SW 1271 (cell line): ENCODE measurements at regions not wholly inside any gene's neighbourhood (a gene's known extent, or its start where the extent isn't known, plus 50 kb on each side); places are given as distances from the start of the nearest gene placed in this dataset.

Experiments
- DNase-seq, 2 experiments: peaks; one replicate each; lab custom pipeline; 2025; lab: John Stamatoyannopoulos, UW

- DNase-seq = no peak
Measured at GRCh38 chr1:228920831-228921230, 185.6 kb downstream of the RHOU start.

- DNase-seq = no peak
Measured at GRCh38 chr1:228921481-228921880, 186.2 kb downstream of the RHOU start.

- no peak for DNase-seq
Measured at GRCh38 chr1:228922722-228923376, 187.6 kb downstream of the RHOU start.

GRCh38 chr1:228923973-228924686 lies 188.9 kb downstream of the RHOU start:
- DNase-seq = no peak

- no peak for DNase-seq
Measured at GRCh38 chr1:228925691-228926090, 190.4 kb downstream of the RHOU start.

- no peak for DNase-seq
Measured at GRCh38 chr1:228927421-228927820, 192.1 kb downstream of the RHOU start.

GRCh38 chr1:228927946-228928898 lies 192.9 kb downstream of the RHOU start:
- DNase-seq = no peak

GRCh38 chr1:228929476-228930027 lies 194.3 kb downstream of the RHOU start:
- no peak for DNase-seq

- DNase-seq = no peak
Measured at GRCh38 chr1:228930479-228930957, 195.2 kb downstream of the RHOU start.

- DNase-seq = no peak
Measured at GRCh38 chr1:228933753-228934152, 198.5 kb downstream of the RHOU start.

- no peak for DNase-seq
Measured at GRCh38 chr1:228935198-228935663, 200.0 kb downstream of the RHOU start.

GRCh38 chr1:228935855-228936727 lies 200.8 kb downstream of the RHOU start:
- DNase-seq = no peak

GRCh38 chr1:228936881-228937280 lies 201.6 kb downstream of the RHOU start:
- no peak for DNase-seq

- DNase-seq = no peak
Measured at GRCh38 chr1:228937351-228937750, 202.1 kb downstream of the RHOU start.

GRCh38 chr1:228937851-228938536 lies 202.7 kb downstream of the RHOU start:
- no peak for DNase-seq

- no peak for DNase-seq
Measured at GRCh38 chr1:228938537-228938901, 203.2 kb downstream of the RHOU start.

GRCh38 chr1:228939001-228939691 lies 203.9 kb downstream of the RHOU start:
- no peak for DNase-seq

GRCh38 chr1:228939881-228940392 lies 204.7 kb downstream of the RHOU start:
- no peak for DNase-seq

GRCh38 chr1:228940526-228940925 lies 205.2 kb downstream of the RHOU start:
- no peak for DNase-seq

GRCh38 chr1:228940926-228941325 lies 205.6 kb downstream of the RHOU start:
- DNase-seq = no peak
